HepG2 (cell line): ENCODE measurements at regions not wholly inside any gene's neighbourhood (a gene's known extent, or its start where the extent isn't known, plus 50 kb on each side); places are given as distances from the start of the nearest gene placed in this dataset.

Source experiments
- ATAC-seq: fragments of 200-7000 bp; cut with Tn5 transposase; 3 replicates; pipeline ENCODE4 v1.9.1; 2020; ENCODE audit warnings: mild to moderate bottlenecking, moderate library complexity
- BruUV-seq: library from RNA; stranded (reverse); fragments of 400-500 nt; replicated peaks from 2 replicates; lab custom pipeline; 2021; lab: Mats Ljungman, UMichigan
- CTCF ChIA-PET: fragments of 300-600 bp; formaldehyde crosslinking; extraction: SDS; loops from one replicate; lab custom pipeline; 2021; ENCODE audit warnings: low total read pairs, inconsistent platforms, low intra/inter-chr PET ratio; lab: Yijun Ruan, JAX
- POLR2A ChIA-PET: fragments of 350-600 bp; sonication (Branson Sonifier 250); formaldehyde crosslinking; loops from one replicate; lab custom pipeline; 2020; ENCODE audit warnings: antibody characterized with exemption, inconsistent platforms; lab: Yijun Ruan, JAX
- DNase-seq: peaks from one replicate; pipeline ENCODE4 v3.0.0-alpha.2; 2015; ENCODE audit warnings: low spot score
- FAIRE-seq: peaks from 3 replicates; lab custom pipeline; 2011; peaks lifted over from hg19 to GRCh38; lab: Jason Lieb, UNC
- H2AFZ ChIP-seq: one replicate; pipeline ENCODE4 v1.6.1; 2011; ENCODE audit warnings: low read length, inconsistent platforms
- H3K27ac ChIP-seq: fragments of 300-600 bp; 3 replicates; pipeline ENCODE4 v1.8.0; 2011; ENCODE audit warnings: mixed run types, mild to moderate bottlenecking, mixed read lengths, low read length, inconsistent platforms; ENCODE audit not compliant: insufficient read depth; ENCODE audit errors: extremely low read length
- H3K27me3 ChIP-seq, 2 experiments: fragments of 200-600 bp in 1 of 2; 2 replicates in 1 of 2; 3 replicates in 1 of 2; pipeline versions ENCODE4 v1.6.0 to v1.8.0; 2011; ENCODE audit warnings: low read length in 2 of 2, mild to moderate bottlenecking in 2 of 2, moderate library complexity in 2 of 2, inconsistent platforms in 1 of 2; ENCODE audit not compliant: insufficient read depth in 2 of 2, control insufficient read depth in 1 of 2
- H3K36me3 ChIP-seq, 2 experiments: fragments of 200-600 bp in 1 of 2; replicated peaks in 1 of 2; 2 replicates in 1 of 2; 3 replicates in 1 of 2; pipeline versions ENCODE4 v1.5.1 to v1.8.0; 2011; ENCODE audit warnings: low read length in 2 of 2, inconsistent platforms in 1 of 2; ENCODE audit not compliant: insufficient read depth in 2 of 2, control insufficient read depth in 1 of 2
- H3K4me1 ChIP-seq: 2 replicates; pipeline ENCODE4 v1.5.1; 2012; ENCODE audit warnings: low read length, inconsistent platforms; ENCODE audit not compliant: insufficient read depth
- H3K4me2 ChIP-seq: 2 replicates; pipeline ENCODE4 v1.6.0; 2011; ENCODE audit warnings: low read depth, low read length, inconsistent platforms
- H3K4me3 ChIP-seq, 3 experiments: fragments of 200-600 bp in 1 of 3; sonication (generic), shearing (Covaris generic) in 1 of 3; replicated peaks in 1 of 3; 2 replicates each; pipeline ENCODE4 v1.5.1; 2011 to 2016; ENCODE audit warnings: low read length in 3 of 3, inconsistent platforms in 2 of 3, low read depth in 2 of 3, mild to moderate bottlenecking in 2 of 3, control low read depth in 1 of 3, mixed read lengths in 1 of 3; ENCODE audit not compliant: insufficient read depth in 1 of 3
- H3K79me2 ChIP-seq: one replicate; pipeline ENCODE4 v1.6.1; 2011; ENCODE audit warnings: low read length, inconsistent platforms; ENCODE audit not compliant: insufficient read depth
- H3K9ac ChIP-seq: 2 replicates; pipeline ENCODE4 v1.6.0; 2011; ENCODE audit warnings: mild to moderate bottlenecking, low read depth, low read length, inconsistent platforms; ENCODE audit not compliant: insufficient read depth
- H3K9me3 ChIP-seq: 2 replicates; pipeline ENCODE4 v1.5.1; 2012; ENCODE audit warnings: mild to moderate bottlenecking, low read length
- H4K20me1 ChIP-seq: 2 replicates; pipeline ENCODE4 v1.6.0; 2011; ENCODE audit warnings: inconsistent platforms, mild to moderate bottlenecking, low read length, moderate library complexity; ENCODE audit not compliant: insufficient read depth
- ATM ChIP-seq: fragments of 450-650 bp; IDR thresholded peaks from 2 replicates; pipeline ENCODE4 v1.7.1; 2017; ENCODE audit warnings: mild to moderate bottlenecking, borderline replicate concordance
- NCOA5 ChIP-seq: sonication (generic); formaldehyde crosslinking; IDR thresholded peaks from 2 replicates; pipeline ENCODE4 v1.4.0; 2020; ENCODE audit warnings: missing genetic modification reagents
- SALL2 ChIP-seq: sonication (generic); formaldehyde crosslinking; IDR thresholded peaks from 2 replicates; pipeline ENCODE4 v1.8.1; 2023; ENCODE audit warnings: mild to moderate bottlenecking, missing genetic modification reagents, inconsistent platforms
- SKI ChIP-seq: fragments of 450-650 bp; IDR thresholded peaks from one replicate; pipeline ENCODE4 v1.6.1; 2018; ENCODE audit warnings: mild to moderate bottlenecking; ENCODE audit not compliant: partially characterized antibody
- ZNF550 ChIP-seq: sonication (generic); formaldehyde crosslinking; IDR thresholded peaks from 2 replicates; pipeline ENCODE4 v1.4.0; 2020; ENCODE audit warnings: mild to moderate bottlenecking, missing genetic modification reagents, borderline replicate concordance
- ZNF644 ChIP-seq: IDR thresholded peaks from 2 replicates; pipeline ENCODE4 v1.6.1; 2016; ENCODE audit warnings: low read depth
- WGBS: methylation state at CpG from one replicate; pipeline ENCODE4 v1.1.6; 2017; ENCODE audit warnings: low lambda C conversion rate; 5-methylcytosine and 5-hydroxymethylcytosine counted together
- in situ Hi-C: cut with HindIII; loops from 2 replicates; pipeline ENCODE4 v1.10.0; 2017; ENCODE audit warnings: low pct_unique_long_range_greater_than_20kb; ENCODE audit not compliant: extremely low pct_ligation_motif_present
- intact Hi-C: fragments of 100-400 bp; cut with micrococcal nuclease; formaldehyde crosslinking; loops from one replicate; pipeline ENCODE4 v1.10.0; 2022; ENCODE audit not compliant: unreplicated experiment
- TF ChIP-seq, protein P1 (sequence below): sonication (generic); formaldehyde crosslinking; IDR thresholded peaks from one replicate; pipeline ENCODE4 v1.5.1; 2020; ENCODE audit warnings: mild to moderate bottlenecking, missing genetic modification reagents; ENCODE audit errors: not compliant biosample characterization
- TF ChIP-seq, protein P2 (sequence below): sonication (generic); formaldehyde crosslinking; IDR thresholded peaks from 2 replicates; pipeline ENCODE4 v1.5.1; 2020; ENCODE audit warnings: missing genetic modification reagents, mild to moderate bottlenecking, borderline replicate concordance
- TF ChIP-seq, protein P3 (sequence below): sonication (generic); formaldehyde crosslinking; IDR thresholded peaks from 2 replicates; pipeline ENCODE4 v1.4.0; 2020; ENCODE audit warnings: missing genetic modification reagents, mild to moderate bottlenecking, borderline replicate concordance

DNA sequence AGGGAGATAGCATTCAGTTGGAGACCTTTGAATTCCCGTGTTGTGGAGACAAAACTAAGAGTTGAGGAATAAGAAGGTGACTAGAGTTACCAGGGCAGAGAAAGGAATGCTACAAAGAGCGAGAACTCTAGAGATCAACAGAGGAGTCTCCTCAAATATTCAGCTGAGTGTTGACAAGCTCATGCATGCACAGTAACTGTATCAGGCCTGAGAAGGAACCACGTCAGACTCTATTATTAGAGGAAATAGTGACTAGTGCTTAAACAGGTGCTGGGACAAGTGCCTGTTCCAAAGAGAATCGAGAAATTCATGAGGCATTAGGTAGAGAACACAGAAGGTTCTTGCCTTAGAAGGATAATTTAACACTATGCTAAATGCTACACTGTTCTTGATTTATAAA lies 333.8 kb upstream of the CHORDC1 start:
- peaks cover 6% of the 10 kb centered on the region for H3K4me1 ChIP-seq
- H3K4me2 ChIP-seq: no peak overlapping the region
- no peak overlapping the region for H3K9ac ChIP-seq
- no peaks in the 10 kb centered on the region for H4K20me1 ChIP-seq
- ATAC-seq (no peak), FAIRE-seq (no peak), DNase-seq (no peak)
- no peak overlapping the region for H3K27ac ChIP-seq
- H3K27me3 ChIP-seq: no peaks in the 10 kb centered on the region
- in situ Hi-C loops (no loop called here), intact Hi-C loops (no loop called here)
- BruUV-seq: no TSS peak
- no peaks in the 10 kb centered on the region for H3K79me2 ChIP-seq
- peaks cover 5% of the 10 kb centered on the region; the same call in 1 of the 2 replicates for H3K9me3 ChIP-seq
- no peak overlapping the region for H3K4me3 ChIP-seq
- ChIA-PET POLR2A (no interaction called here), CTCF (no interaction called here)
- H2AFZ ChIP-seq: no peak overlapping the region
- WGBS: 34% methylated on average over 4 of the region's 4 CpGs
- H3K36me3 ChIP-seq: no peaks in the 10 kb centered on the region
- no peak for TF ChIP-seq NCOA5
- no peak for TF ChIP-seq SALL2 (CRISPR knock-in tag)
- no peak for TF ChIP-seq ATM
- TF ChIP-seq, protein P1, sequence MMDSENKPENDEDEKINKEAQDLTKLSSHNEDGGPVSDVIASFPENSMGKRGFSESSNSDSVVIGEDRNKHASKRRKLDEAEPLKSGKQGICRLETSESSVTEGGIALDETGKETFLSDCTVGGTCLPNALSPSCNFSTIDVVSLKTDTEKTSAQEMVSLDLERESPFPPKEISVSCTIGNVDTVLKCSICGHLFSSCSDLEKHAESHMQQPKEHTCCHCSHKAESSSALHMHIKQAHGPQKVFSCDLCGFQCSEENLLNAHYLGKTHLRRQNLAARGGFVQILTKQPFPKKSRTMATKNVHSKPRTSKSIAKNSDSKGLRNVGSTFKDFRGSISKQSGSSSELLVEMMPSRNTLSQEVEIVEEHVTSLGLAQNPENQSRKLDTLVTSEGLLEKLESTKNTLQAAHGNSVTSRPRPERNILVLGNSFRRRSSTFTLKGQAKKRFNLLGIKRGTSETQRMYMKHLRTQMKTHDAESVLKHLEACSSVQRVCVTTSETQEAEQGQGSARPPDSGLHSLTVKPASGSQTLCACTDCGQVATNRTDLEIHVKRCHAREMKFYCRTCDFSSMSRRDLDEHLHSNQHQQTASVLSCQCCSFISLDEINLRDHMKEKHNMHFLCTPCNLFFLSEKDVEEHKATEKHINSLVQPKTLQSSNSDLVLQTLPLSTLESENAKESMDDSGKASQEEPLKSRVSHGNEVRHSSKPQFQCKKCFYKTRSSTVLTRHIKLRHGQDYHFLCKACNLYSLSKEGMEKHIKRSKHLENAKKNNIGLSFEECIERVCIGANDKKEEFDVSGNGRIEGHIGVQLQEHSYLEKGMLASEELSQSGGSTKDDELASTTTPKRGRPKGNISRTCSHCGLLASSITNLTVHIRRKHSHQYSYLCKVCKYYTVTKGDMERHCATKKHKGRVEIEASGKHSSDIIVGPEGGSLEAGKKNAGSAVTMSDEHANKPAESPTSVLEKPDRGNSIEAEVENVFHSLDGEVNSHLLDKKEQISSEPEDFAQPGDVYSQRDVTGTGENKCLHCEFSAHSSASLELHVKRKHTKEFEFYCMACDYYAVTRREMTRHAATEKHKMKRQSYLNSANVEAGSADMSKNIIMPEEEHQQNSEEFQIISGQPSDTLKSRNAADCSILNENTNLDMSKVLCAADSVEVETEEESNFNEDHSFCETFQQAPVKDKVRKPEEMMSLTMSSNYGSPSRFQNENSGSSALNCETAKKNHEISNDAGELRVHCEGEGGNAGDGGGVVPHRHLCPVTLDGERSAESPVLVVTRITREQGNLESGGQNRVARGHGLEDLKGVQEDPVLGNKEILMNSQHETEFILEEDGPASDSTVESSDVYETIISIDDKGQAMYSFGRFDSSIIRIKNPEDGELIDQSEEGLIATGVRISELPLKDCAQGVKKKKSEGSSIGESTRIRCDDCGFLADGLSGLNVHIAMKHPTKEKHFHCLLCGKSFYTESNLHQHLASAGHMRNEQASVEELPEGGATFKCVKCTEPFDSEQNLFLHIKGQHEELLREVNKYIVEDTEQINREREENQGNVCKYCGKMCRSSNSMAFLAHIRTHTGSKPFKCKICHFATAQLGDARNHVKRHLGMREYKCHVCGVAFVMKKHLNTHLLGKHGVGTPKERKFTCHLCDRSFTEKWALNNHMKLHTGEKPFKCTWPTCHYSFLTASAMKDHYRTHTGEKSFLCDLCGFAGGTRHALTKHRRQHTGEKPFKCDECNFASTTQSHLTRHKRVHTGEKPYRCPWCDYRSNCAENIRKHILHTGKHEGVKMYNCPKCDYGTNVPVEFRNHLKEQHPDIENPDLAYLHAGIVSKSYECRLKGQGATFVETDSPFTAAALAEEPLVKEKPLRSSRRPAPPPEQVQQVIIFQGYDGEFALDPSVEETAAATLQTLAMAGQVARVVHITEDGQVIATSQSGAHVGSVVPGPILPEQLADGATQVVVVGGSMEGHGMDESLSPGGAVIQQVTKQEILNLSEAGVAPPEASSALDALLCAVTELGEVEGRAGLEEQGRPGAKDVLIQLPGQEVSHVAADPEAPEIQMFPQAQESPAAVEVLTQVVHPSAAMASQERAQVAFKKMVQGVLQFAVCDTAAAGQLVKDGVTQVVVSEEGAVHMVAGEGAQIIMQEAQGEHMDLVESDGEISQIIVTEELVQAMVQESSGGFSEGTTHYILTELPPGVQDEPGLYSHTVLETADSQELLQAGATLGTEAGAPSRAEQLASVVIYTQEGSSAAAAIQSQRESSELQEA: no peak
- TF ChIP-seq, protein P2, sequence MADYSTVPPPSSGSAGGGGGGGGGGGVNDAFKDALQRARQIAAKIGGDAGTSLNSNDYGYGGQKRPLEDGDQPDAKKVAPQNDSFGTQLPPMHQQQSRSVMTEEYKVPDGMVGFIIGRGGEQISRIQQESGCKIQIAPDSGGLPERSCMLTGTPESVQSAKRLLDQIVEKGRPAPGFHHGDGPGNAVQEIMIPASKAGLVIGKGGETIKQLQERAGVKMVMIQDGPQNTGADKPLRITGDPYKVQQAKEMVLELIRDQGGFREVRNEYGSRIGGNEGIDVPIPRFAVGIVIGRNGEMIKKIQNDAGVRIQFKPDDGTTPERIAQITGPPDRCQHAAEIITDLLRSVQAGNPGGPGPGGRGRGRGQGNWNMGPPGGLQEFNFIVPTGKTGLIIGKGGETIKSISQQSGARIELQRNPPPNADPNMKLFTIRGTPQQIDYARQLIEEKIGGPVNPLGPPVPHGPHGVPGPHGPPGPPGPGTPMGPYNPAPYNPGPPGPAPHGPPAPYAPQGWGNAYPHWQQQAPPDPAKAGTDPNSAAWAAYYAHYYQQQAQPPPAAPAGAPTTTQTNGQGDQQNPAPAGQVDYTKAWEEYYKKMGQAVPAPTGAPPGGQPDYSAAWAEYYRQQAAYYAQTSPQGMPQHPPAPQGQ (CRISPR knock-in tag): no peak
- no peak for TF ChIP-seq SKI
- TF ChIP-seq ZNF644: no peak
- no peak for TF ChIP-seq ZNF550 (CRISPR knock-in tag)
- TF ChIP-seq, protein P3, sequence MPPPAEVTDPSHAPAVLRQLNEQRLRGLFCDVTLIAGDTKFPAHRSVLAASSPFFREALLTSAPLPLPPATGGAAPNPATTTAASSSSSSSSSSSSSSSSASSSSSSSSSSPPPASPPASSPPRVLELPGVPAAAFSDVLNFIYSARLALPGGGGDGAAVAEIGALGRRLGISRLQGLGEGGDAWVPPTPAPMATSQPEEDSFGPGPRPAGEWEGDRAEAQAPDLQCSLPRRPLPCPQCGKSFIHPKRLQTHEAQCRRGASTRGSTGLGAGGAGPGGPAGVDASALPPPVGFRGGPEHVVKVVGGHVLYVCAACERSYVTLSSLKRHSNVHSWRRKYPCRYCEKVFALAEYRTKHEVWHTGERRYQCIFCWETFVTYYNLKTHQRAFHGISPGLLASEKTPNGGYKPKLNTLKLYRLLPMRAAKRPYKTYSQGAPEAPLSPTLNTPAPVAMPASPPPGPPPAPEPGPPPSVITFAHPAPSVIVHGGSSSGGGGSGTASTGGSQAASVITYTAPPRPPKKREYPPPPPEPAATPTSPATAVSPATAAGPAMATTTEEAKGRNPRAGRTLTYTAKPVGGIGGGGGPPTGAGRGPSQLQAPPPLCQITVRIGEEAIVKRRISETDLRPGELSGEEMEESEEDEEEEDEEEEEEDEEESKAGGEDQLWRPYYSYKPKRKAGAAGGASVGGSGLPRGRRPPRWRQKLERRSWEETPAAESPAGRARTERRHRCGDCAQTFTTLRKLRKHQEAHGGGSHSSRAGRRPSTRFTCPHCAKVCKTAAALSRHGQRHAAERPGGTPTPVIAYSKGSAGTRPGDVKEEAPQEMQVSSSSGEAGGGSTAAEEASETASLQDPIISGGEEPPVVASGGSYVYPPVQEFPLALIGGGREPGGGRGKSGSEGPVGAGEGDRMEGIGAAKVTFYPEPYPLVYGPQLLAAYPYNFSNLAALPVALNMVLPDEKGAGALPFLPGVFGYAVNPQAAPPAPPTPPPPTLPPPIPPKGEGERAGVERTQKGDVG (CRISPR knock-in tag): no peak
